Memory B cell (primary cell): ENCODE measurements at regions not wholly inside any gene's neighbourhood (a gene's known extent, or its start where the extent isn't known, plus 50 kb on each side); places are given as distances from the start of the nearest gene placed in this dataset.

Experiments
- ATAC-seq: fragments of 150-1000 bp; cut with Tn5 transposase; 2 replicates; pipeline ENCODE4 v1.10.0; 2021; ENCODE audit warnings: low read depth, mild to moderate bottlenecking, moderate library complexity
- DNase-seq, 2 donors: peaks; one replicate each; pipeline ENCODE4 v3.0.0; 2022; ENCODE audit warnings: low spot score in 2 of 2
- H3K27ac Mint-ChIP-seq: one replicate; pipeline ENCODE4 v1.8.0; 2022; ENCODE audit warnings: mild to moderate bottlenecking, moderate library complexity, mixed read lengths
- H3K27me3 Mint-ChIP-seq: one replicate; pipeline ENCODE4 v1.8.0; 2022; ENCODE audit warnings: mixed read lengths
- H3K36me3 Mint-ChIP-seq: one replicate; pipeline ENCODE4 v1.8.0; 2022; ENCODE audit warnings: mild to moderate bottlenecking, mixed read lengths
- H3K4me1 Mint-ChIP-seq: one replicate; pipeline ENCODE4 v1.8.0; 2022; ENCODE audit warnings: mixed read lengths
- H3K4me3 Mint-ChIP-seq: one replicate; pipeline ENCODE4 v1.8.0; 2022; ENCODE audit warnings: mild to moderate bottlenecking, moderate library complexity, mixed read lengths
- H3K9me3 Mint-ChIP-seq: one replicate; pipeline ENCODE4 v1.8.0; 2022; ENCODE audit warnings: mixed read lengths

DNA sequence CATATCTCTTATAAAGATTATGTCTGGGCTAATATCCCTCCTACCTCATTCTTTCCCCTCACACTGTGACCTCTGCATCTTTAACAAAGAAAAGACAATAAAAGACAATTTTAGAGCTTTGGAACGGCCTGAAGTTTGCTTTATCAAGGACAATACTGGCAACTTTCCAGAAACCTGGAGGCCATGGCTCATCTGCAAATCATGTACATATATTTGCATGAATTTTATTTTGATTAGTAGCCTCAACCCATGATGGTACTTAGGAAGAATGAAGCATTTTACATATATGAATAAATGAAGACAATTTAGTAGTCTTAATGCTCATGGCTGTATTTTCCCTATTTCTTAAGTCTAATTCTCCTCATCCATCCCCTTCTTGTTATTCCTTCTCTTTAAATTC lies 612.2 kb upstream of the CXADR start:
- no peak for DNase-seq
- Mint-ChIP-seq H3K36me3 (no peaks in the 10 kb centered on the region), H3K27me3 (no peaks in the 10 kb centered on the region), H3K27ac (no peak overlapping the region), H3K4me3 (no peak overlapping the region), H3K4me1 (no peaks in the 10 kb centered on the region), H3K9me3 (peaks cover 2% of the 10 kb centered on the region)
- no peak for ATAC-seq

DNA sequence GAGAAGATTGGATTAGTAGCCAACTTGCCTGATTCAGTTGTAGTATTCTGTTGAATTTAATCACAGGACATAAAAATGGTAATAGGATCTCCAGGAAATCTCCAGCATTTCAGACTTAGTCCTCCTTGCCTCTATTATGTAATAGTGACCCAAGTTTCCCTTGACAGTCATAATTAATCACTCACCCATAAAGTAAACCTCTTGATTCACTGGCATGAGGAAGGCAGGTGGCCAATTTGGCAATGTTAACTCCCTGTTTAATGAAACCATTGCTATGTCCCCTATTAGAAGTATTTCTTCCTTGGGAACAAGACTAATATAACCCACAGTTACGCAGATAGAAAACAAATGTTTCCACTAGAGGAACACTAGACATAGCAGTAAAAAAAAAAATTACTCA lies 604.8 kb upstream of the CXADR start:
- ATAC-seq (no peak), DNase-seq (no peak)
- Mint-ChIP-seq H3K27ac (no peak overlapping the region), H3K36me3 (no peaks in the 10 kb centered on the region), H3K4me3 (no peak overlapping the region), H3K27me3 (no peaks in the 10 kb centered on the region), H3K9me3 (peaks cover 3% of the 10 kb centered on the region), H3K4me1 (no peaks in the 10 kb centered on the region)

DNA sequence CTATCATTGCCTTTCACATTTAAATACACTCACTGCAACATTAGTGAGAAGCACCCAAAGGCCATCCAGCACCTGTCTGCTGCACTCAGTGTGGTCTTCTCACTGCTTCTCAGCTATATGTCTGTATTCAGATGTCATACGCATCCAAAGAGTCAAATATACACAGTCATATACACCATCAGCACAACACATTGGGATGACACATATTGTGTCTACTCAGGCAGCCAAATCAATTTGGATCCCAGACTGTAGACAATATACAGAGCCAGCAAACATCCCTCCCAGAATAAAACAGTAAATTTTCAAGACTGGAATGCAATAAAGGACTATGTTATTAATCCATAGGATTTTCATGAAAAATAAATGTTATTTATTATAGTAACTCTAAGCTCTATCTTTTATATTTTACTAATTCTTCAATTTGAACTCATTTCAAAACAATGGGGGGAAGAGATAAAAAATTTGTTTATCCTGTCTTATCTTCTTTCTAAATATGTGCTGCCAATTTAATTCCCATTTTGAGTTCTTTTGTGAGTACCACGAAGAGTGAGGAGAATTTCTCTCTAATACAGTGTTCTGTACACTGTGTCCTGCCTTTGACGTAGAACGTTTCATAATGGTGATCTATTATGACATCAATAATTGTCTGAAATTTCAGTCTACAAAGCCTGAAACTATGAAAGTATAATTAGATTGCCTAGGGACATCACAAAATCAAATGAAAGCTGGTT lies 602.2 kb upstream of the CXADR start:
- Mint-ChIP-seq H3K9me3 (peaks cover 8% of the 10 kb centered on the region), H3K27me3 (no peaks in the 10 kb centered on the region), H3K27ac (no peak overlapping the region), H3K4me1 (no peaks in the 10 kb centered on the region), H3K36me3 (no peaks in the 10 kb centered on the region), H3K4me3 (no peak overlapping the region)
- DNase-seq = no peak
- ATAC-seq = no peak

DNA sequence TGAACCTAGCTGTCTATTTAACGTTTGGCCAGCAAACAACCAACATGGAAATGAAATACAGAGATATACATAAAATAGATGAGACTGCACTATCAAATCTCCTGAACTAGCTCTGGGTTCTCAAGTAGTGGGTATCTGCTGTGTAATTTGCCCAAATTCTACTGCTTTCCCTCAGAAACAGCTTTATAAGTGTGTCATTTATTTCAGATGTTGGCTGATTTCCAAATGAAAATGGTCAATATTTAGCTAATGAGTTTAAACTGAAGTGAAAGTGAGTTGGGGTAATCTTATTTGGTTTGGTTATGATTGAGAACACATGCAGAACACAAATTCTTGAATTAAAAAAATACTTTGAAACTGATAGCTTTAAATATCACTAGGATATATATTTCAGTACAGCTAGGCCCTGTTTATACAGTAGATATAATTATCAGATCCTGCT lies 601.7 kb upstream of the CXADR start:
- no peaks in the 10 kb centered on the region for H3K27me3 Mint-ChIP-seq
- H3K27ac Mint-ChIP-seq = no peak overlapping the region

DNA sequence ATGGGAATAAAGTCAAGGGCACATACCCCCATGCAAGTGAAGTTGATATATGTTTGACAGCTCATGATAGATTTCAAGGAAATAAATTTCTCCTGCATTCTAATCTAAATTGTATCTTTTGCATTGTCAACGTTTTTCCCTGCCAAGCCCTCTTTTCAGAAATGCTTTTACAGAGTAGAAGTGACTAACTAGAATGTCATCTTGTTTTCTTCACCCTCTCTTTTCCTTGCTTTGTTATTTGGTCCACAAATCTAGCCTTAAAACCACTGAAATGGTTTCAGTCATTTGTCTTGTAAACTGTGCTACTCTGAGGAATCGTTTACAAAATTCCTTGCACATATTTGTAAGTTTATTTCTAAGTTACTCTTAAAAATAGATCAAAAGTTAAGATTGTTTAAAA lies 600.8 kb upstream of the CXADR start:
- Mint-ChIP-seq H3K27me3 (no peaks in the 10 kb centered on the region), H3K9me3 (peaks cover 9% of the 10 kb centered on the region), H3K4me3 (no peak overlapping the region), H3K36me3 (no peaks in the 10 kb centered on the region), H3K27ac (no peak overlapping the region), H3K4me1 (no peaks in the 10 kb centered on the region)
- no peak for DNase-seq
- no peak for ATAC-seq

More for the DNA sequence above, 601.7 kb upstream of the CXADR start:
- DNase-seq (no peak), ATAC-seq (no peak)
- Mint-ChIP-seq H3K4me3 (no peak overlapping the region), H3K4me1 (no peaks in the 10 kb centered on the region), H3K36me3 (no peaks in the 10 kb centered on the region), H3K9me3 (peaks cover 9% of the 10 kb centered on the region)

DNA sequence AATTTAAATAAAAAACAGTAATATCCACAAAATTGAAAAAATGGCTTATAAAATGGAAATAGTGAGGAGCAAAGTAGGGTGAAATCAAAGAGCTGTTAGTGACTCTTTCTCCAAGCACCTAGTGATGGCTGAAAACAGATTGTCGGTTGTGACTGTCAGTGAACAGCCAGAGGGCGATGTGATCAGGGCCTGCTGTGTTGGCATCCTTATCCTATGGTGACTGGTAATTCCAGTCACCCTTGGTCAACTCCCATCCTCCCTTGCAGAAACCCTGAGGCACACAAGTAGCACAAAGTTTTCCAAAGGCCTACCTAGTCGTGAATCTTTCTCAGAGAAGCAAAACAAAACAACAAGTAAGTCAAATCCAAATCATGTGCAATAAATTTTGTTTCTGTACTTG lies 599.8 kb upstream of the CXADR start:
- no peak overlapping the region for H3K27ac Mint-ChIP-seq
- H3K9me3 Mint-ChIP-seq = peaks cover 9% of the 10 kb centered on the region
- ATAC-seq (no peak), DNase-seq (no peak)
- no peak overlapping the region for H3K4me3 Mint-ChIP-seq
- no peaks in the 10 kb centered on the region for H3K4me1 Mint-ChIP-seq
- no peaks in the 10 kb centered on the region for H3K27me3 Mint-ChIP-seq
- H3K36me3 Mint-ChIP-seq = no peaks in the 10 kb centered on the region

DNA sequence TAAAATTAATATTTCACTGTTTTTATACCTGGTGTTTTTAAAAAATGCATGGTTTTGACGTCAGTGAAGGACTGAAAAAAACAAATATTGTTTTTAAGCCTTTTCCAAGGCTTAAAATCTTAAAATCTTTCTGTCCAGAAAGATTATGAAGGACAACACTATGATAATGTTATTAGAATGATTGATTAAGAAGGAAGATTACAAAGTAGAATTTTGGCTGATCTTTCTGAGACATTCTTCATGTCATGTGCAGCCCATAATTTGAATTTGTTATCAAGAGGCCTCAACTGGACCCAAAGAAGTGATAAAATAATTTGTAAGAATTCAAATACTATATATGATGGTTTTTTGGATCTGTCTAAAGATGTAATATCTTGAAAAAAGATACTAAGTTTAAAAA lies 584.4 kb upstream of the CXADR start:
- ATAC-seq = no peak
- Mint-ChIP-seq H3K4me1 (no peaks in the 10 kb centered on the region), H3K27me3 (no peaks in the 10 kb centered on the region), H3K27ac (no peak overlapping the region), H3K36me3 (no peaks in the 10 kb centered on the region), H3K4me3 (no peak overlapping the region), H3K9me3 (peaks cover 3% of the 10 kb centered on the region)
- DNase-seq = no peak

DNA sequence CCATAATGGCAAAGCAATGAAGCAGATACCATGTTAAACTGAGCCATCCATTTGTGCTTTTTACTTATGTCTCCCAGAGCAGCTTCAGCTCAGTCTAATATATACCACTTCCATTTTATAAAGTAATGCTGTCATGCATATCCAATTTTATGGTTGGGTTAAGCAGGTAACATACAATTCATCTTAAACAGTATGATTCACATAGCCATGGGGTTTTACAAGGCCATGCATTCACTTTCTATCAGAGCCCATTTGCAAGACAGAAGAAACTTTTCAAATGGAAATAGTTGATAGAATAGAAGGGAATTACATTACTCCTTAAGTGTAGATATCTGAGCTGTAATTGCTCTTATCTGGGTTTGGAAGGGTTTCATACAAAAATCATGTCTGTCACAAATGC lies 580.5 kb upstream of the CXADR start:
- H3K27me3 Mint-ChIP-seq = no peaks in the 10 kb centered on the region
- H3K4me3 Mint-ChIP-seq = no peak overlapping the region
- no peak overlapping the region for H3K27ac Mint-ChIP-seq
- ATAC-seq = no peak
- no peak for DNase-seq
- no peaks in the 10 kb centered on the region for H3K4me1 Mint-ChIP-seq
- no peaks in the 10 kb centered on the region for H3K36me3 Mint-ChIP-seq
- H3K9me3 Mint-ChIP-seq = peaks cover 3% of the 10 kb centered on the region

DNA sequence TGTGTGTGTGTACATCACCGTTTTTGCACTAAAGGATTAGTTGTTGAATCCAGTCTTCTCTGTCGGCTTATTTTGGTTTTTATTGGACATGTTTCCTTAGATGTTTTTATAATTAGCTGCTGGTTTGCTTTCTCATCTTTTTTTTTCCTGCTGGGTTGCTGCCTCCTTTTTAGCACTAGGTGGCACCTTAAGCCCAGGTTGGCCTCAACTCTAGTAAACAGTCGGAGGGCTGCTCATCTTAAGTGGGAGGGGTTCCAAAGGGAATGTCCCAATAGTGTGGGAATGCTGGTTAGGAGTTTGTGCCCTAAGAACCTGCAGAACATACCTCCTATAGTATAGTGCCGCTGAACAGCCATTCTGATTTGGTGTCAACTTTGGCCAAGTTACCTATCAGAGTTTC lies 570.1 kb upstream of the CXADR start:
- no peaks in the 10 kb centered on the region for H3K4me1 Mint-ChIP-seq
- H3K27ac Mint-ChIP-seq = no peak overlapping the region
- peaks cover 11% of the 10 kb centered on the region for H3K9me3 Mint-ChIP-seq
- peaks cover 2% of the 10 kb centered on the region for H3K36me3 Mint-ChIP-seq
- DNase-seq (no peak), ATAC-seq (no peak)
- H3K4me3 Mint-ChIP-seq = no peak overlapping the region
- H3K27me3 Mint-ChIP-seq = no peaks in the 10 kb centered on the region

DNA sequence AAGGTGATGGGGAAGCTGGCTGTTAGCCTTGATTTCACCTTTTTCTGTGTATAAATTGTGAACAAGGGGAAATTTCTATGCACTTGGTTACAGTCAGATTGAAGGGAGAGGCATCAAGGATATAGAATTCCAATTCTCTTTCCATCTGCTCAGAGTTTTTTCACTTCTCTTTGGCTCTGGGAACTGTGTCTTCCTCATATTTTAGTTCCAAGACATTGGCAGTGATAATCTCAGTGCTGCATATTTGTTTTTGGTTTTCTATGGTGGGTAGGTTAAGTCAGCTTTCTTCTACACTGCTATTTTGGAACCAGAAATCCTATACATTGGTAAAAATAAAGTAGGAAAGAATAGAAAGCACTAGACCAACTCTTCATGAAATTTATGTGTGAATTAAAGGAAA lies 569.6 kb upstream of the CXADR start:
- no peaks in the 10 kb centered on the region for H3K4me1 Mint-ChIP-seq
- ATAC-seq = no peak
- H3K27ac Mint-ChIP-seq = no peak overlapping the region
- DNase-seq = no peak
- H3K27me3 Mint-ChIP-seq = no peaks in the 10 kb centered on the region
- peaks cover 11% of the 10 kb centered on the region for H3K9me3 Mint-ChIP-seq
- H3K4me3 Mint-ChIP-seq = no peak overlapping the region
- peaks cover 2% of the 10 kb centered on the region for H3K36me3 Mint-ChIP-seq

DNA sequence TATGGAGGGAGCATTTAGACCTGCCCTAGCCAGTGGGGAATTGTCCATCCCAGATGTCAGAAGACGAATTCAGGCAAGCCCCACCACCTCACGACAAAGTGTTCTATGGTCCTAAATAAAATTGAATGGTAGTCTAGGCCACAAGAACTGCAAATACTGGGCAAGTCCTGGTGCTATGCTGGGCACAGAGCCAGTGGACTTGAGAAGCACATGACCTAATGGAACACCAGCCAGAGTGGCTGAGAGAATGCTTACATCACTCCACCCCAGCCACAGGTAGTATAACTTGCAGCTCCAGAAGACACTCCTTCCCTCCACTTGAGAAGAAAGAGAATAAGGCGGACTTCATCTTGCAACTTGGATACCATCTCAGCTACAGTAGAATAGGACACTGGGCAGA lies 567.3 kb upstream of the CXADR start:
- Mint-ChIP-seq H3K9me3 (peaks cover 11% of the 10 kb centered on the region), H3K27ac (no peak overlapping the region), H3K4me1 (no peaks in the 10 kb centered on the region), H3K36me3 (peaks cover 2% of the 10 kb centered on the region), H3K27me3 (no peaks in the 10 kb centered on the region), H3K4me3 (no peak overlapping the region)
- ATAC-seq (no peak), DNase-seq (no peak)

DNA sequence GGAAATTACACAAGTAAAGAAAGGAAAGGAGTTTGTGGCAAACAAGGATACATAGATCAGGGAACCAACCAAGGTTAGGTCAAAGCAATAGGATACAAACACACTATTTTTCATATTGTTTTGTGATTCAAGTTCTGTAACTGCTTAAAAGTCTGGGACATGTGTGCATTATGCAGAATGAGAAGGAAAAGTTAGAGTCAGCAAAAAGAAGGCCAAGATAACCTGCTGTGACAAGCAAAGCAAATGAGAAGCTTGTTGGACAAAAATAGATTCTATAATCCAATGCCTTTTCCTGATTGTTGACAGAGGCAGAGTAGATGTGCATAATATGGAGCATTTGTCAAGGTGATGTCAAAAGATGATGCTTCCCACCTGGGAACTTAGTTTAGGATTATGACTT lies 556.0 kb upstream of the CXADR start:
- Mint-ChIP-seq H3K4me3 (no peak overlapping the region), H3K27ac (no peak overlapping the region), H3K9me3 (peaks cover 6% of the 10 kb centered on the region), H3K36me3 (no peaks in the 10 kb centered on the region), H3K4me1 (no peaks in the 10 kb centered on the region), H3K27me3 (no peaks in the 10 kb centered on the region)
- ATAC-seq (no peak), DNase-seq (no peak)

DNA sequence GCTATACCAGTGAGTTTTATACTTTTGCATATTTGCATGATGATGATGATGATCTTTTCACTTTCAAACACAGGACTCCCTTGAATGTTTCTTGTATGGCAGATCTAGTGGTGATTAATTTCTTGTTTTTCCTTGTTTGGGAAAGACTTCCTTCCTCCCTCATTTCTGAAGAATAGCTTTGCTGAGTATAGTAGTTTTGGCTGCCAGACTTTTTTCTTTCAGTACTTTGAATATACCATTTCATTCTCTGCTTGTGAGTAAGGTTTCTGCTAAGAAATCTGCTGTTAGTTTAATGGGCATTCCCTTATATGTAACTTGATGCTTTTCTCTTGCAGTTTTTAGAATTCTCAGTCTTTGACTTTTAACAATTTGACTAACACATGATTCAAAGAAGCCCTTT lies 547.4 kb upstream of the CXADR start:
- H3K4me3 Mint-ChIP-seq = no peak overlapping the region
- H3K27me3 Mint-ChIP-seq = no peaks in the 10 kb centered on the region
- H3K9me3 Mint-ChIP-seq = peaks cover 6% of the 10 kb centered on the region
- DNase-seq (no peak), ATAC-seq (no peak)
- no peak overlapping the region for H3K27ac Mint-ChIP-seq
- H3K36me3 Mint-ChIP-seq = no peaks in the 10 kb centered on the region
- H3K4me1 Mint-ChIP-seq = no peaks in the 10 kb centered on the region

DNA sequence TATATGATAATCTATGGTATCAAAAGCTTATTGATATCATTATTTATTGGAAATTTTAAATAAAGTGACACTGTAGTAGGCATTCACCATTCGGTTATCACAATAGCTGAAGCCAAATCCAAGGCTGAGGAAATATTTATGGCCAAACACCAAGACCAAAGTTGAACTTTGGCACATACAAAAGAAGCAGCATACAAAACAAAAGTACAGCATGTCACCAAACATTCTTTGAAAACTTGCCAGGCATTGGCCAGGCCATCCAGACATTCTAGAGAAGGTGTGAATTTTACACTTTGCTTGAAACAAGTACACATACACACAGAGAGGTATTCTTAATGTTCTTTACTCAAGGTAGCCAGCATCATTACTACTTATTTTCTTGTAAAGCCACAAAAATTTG lies 544.4 kb upstream of the CXADR start:
- no peaks in the 10 kb centered on the region for H3K4me1 Mint-ChIP-seq
- H3K4me3 Mint-ChIP-seq = no peak overlapping the region
- peaks cover 7% of the 10 kb centered on the region for H3K9me3 Mint-ChIP-seq
- no peaks in the 10 kb centered on the region for H3K27me3 Mint-ChIP-seq
- DNase-seq = no peak
- no peak for ATAC-seq
- H3K36me3 Mint-ChIP-seq = no peaks in the 10 kb centered on the region
- no peak overlapping the region for H3K27ac Mint-ChIP-seq

DNA sequence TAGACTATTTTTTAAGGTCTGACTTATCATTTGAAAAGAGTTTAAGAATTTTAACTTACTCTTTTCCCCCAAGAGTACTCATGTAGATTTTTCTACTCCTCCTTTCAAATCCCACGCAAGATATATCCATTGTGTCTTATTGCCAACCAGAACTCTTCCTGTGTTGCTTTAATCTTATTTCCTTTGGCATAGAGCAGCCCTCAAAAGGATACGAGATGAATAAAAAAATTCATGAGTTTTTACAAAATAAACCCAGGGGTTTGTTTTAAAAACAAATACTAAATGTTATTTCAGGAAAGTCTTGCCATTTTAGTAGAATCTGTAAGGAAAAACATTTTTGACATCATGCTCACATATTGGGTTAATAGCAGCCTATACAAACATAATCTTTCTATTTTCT lies 543.2 kb upstream of the CXADR start:
- H3K36me3 Mint-ChIP-seq = no peaks in the 10 kb centered on the region
- H3K4me1 Mint-ChIP-seq = no peaks in the 10 kb centered on the region
- no peak overlapping the region for H3K27ac Mint-ChIP-seq
- ATAC-seq (no peak), DNase-seq (no peak)
- no peaks in the 10 kb centered on the region for H3K27me3 Mint-ChIP-seq
- H3K9me3 Mint-ChIP-seq = peaks cover 7% of the 10 kb centered on the region
- no peak overlapping the region for H3K4me3 Mint-ChIP-seq
